ENCODE measurements at regions not wholly inside any gene's neighbourhood (a gene's known extent, or its start where the extent isn't known, plus 50 kb on each side); places are given as distances from the start of the nearest gene placed in this dataset.

GRCh38 chr11:95586661-95587060 is 202.9 kb downstream of the FAM76B start:
- no peak for DNase-seq (ENCODE audit: low spot score)
- BruUV-seq (replicated peaks): no TSS peak

GRCh38 chr11:95586155-95586554 is 203.4 kb downstream of the FAM76B start:
- H3K9me3 ChIP-seq (ENCODE audit: low read depth, low read length, poor library complexity, severe bottlenecking): no peaks in the 10 kb centered on the region
- no TSS peak for BruUV-seq (replicated peaks)
- no peak overlapping the region for H3K27ac ChIP-seq (ENCODE audit: low read depth, low read length, poor library complexity, severe bottlenecking)
- no peaks in the 10 kb centered on the region for H3K36me3 ChIP-seq (ENCODE audit: insufficient read depth, low read length, poor library complexity, severe bottlenecking)
- TF ChIP-seq CTCF (conservative IDR thresholded peaks at IDR 0.05; ENCODE audit: low read depth, low read length) (no peak), EZH2 (IDR thresholded peaks at IDR 0.05; ENCODE audit: borderline replicate concordance, low read depth, low read length, poor library complexity, severe bottlenecking) (no peak)
- H3K4me3 ChIP-seq (ENCODE audit: low read depth, low read length, poor library complexity, severe bottlenecking): no peak overlapping the region
- H3K4me1 ChIP-seq (ENCODE audit: insufficient read depth, low read length, poor library complexity, severe bottlenecking): no peaks in the 10 kb centered on the region
- POLR2A ChIA-PET (ENCODE audit: low non-redundant PET): no interaction called here
- no peak for DNase-seq (ENCODE audit: low spot score)
- intact Hi-C loops (cut with micrococcal nuclease; ENCODE audit: unreplicated experiment): no loop called here
- CTCF ChIA-PET: no interaction called here
- H3K27me3 ChIP-seq (replicated peaks; ENCODE audit: insufficient read depth, low read depth, low read length, poor library complexity): no peaks in the 10 kb centered on the region

More at GRCh38 chr11:95586661-95587060, 202.9 kb downstream of the FAM76B start:
- H3K36me3 ChIP-seq (ENCODE audit: insufficient read depth, low read length, poor library complexity, severe bottlenecking): no peaks in the 10 kb centered on the region
- CTCF ChIA-PET: no interaction called here
- POLR2A ChIA-PET (ENCODE audit: low non-redundant PET): no interaction called here
- intact Hi-C loops (cut with micrococcal nuclease; ENCODE audit: unreplicated experiment): no loop called here
- TF ChIP-seq CTCF (conservative IDR thresholded peaks at IDR 0.05; ENCODE audit: low read depth, low read length) (no peak), EZH2 (IDR thresholded peaks at IDR 0.05; ENCODE audit: borderline replicate concordance, low read depth, low read length, poor library complexity, severe bottlenecking) (no peak)
- no peaks in the 10 kb centered on the region for H3K9me3 ChIP-seq (ENCODE audit: low read depth, low read length, poor library complexity, severe bottlenecking)
- no peak overlapping the region for H3K4me3 ChIP-seq (ENCODE audit: low read depth, low read length, poor library complexity, severe bottlenecking)
- no peaks in the 10 kb centered on the region for H3K4me1 ChIP-seq (ENCODE audit: insufficient read depth, low read length, poor library complexity, severe bottlenecking)
- no peaks in the 10 kb centered on the region for H3K27me3 ChIP-seq (replicated peaks; ENCODE audit: insufficient read depth, low read depth, low read length, poor library complexity)
- no peak overlapping the region for H3K27ac ChIP-seq (ENCODE audit: low read depth, low read length, poor library complexity, severe bottlenecking)

- Histone ChIP-seq H3K36me3 (ENCODE audit: insufficient read depth, low read length, poor library complexity, severe bottlenecking) (no peaks in the 10 kb centered on the region), H3K27ac (ENCODE audit: low read depth, low read length, poor library complexity, severe bottlenecking) (no peak overlapping the region), H3K4me3 (ENCODE audit: low read depth, low read length, poor library complexity, severe bottlenecking) (no peak overlapping the region), H3K4me1 (ENCODE audit: insufficient read depth, low read length, poor library complexity, severe bottlenecking) (no peaks in the 10 kb centered on the region), H3K27me3 (replicated peaks; ENCODE audit: insufficient read depth, low read depth, low read length, poor library complexity) (no peaks in the 10 kb centered on the region), H3K9me3 (ENCODE audit: low read depth, low read length, poor library complexity, severe bottlenecking) (no peaks in the 10 kb centered on the region)
- no peak for TF ChIP-seq EZH2 (IDR thresholded peaks at IDR 0.05; ENCODE audit: borderline replicate concordance, low read depth, low read length, poor library complexity, severe bottlenecking)
- TF ChIP-seq CTCF (conservative IDR thresholded peaks at IDR 0.05; ENCODE audit: low read depth, low read length): no peak
- intact Hi-C loops (cut with micrococcal nuclease; ENCODE audit: unreplicated experiment): no loop called here
- POLR2A ChIA-PET (ENCODE audit: low non-redundant PET): no interaction called here
- no peak for DNase-seq (ENCODE audit: low spot score)
- CTCF ChIA-PET: no interaction called here
- no TSS peak for BruUV-seq (replicated peaks)
Observed at GRCh38 chr11:95585752-95586077, 203.9 kb downstream of the FAM76B start.

All from A673 (cell line).